Pancreas (tissue), 10 donors: ENCODE measurements at regions not wholly inside any gene's neighbourhood (a gene's known extent, or its start where the extent isn't known, plus 50 kb on each side); places are given as distances from the start of the nearest gene placed in this dataset.

ENCODE experiments used
- ATAC-seq, 4 donors: fragments of 200-7000 bp; cut with Tn5 transposase; one replicate each; pipeline versions ENCODE4 v1.8.0 to v1.9.1; 2020; ENCODE audit warnings: mild to moderate bottlenecking in 4 of 4, moderate library complexity in 4 of 4
- DNase-seq, 6 donors: peaks; one replicate each; pipeline ENCODE4 v3.0.0-alpha.2; 2020
- FAIRE-seq: peaks from 2 replicates; lab custom pipeline; 2012; peaks lifted over from hg19 to GRCh38; lab: Jason Lieb, UNC
- H3K27ac ChIP-seq, 4 donors: fragments of 200-600 bp; sonication (generic); 1 replicate in 3 of 4; 2 replicates in 1 of 4; pipeline versions ENCODE4 v1.5.0 to v1.8.0; 2020
- H3K27me3 ChIP-seq, 4 donors: fragments of 200-600 bp; one replicate each; pipeline ENCODE4 v1.8.0; 2021
- H3K36me3 ChIP-seq, 3 donors: fragments of 200-600 bp; sonication (generic) in 1 of 3; one replicate each; pipeline versions ENCODE4 v1.5.0 to v1.8.0; 2020 to 2021
- H3K4me1 ChIP-seq, 3 donors: fragments of 200-600 bp; one replicate each; pipeline ENCODE4 v1.8.0; 2021
- H3K4me3 ChIP-seq, 4 donors: fragments of 200-600 bp; sonication (generic) in 2 of 4; one replicate each; pipeline versions ENCODE4 v1.5.0 to v1.8.0; 2020 to 2021
- H3K9me3 ChIP-seq, 4 donors: fragments of 200-600 bp; one replicate each; pipeline ENCODE4 v1.8.0; 2021
- CTCF ChIP-seq, 4 donors: fragments of 200-600 bp; sonication (generic) in 3 of 4; IDR thresholded peaks; one replicate each; pipeline versions ENCODE4 v1.5.0 to v1.8.0; 2021; ENCODE audit warnings: antibody characterized with exemption in 4 of 4
- WGBS, 2 donors: extraction: QIAGEN DNeasy Blood & Tissue Kit; methylation state at CpG; one replicate each; pipeline ENCODE4 v1.1.7; 2013; 5-methylcytosine and 5-hydroxymethylcytosine counted together
- intact Hi-C, 3 donors: fragments of 100-400 bp; cut with DNase I; formaldehyde crosslinking; loops; one replicate each; pipeline versions ENCODE4 v1.11.1 to v1.14.2; 2022
- donor health status: healthy with polysubstance abuse.
- donor health status: DM: no; HTN: no; CAD: no; lungs with moderate emphysema.
- donor health status: DM: no; HTN: no; CAD: no.
- donor health status: control.
- donor health status: control.
- donor health status: Bipolar disorder and iron deficiency.
- donor health status: DM: yes; HTN: yes; CAD: no.
- donor health status: DM: no; HTN: no; CAD: no.
- donor health status: DM: no; HTN: no; CAD: no.
- donor health status: DM: yes; HTN: yes; CAD: no.

GRCh38 chr14:49984424-49984823 lies 91.5 kb downstream of the ARF6 start:
- no peak for TF ChIP-seq CTCF (IDR thresholded peaks at IDR 0.05)
- DNase-seq: no peak
- no peak for FAIRE-seq
- no peaks in the 10 kb centered on the region for H3K9me3 ChIP-seq
- no peak overlapping the region for H3K4me3 ChIP-seq
- peaks cover 0 to 25% (median 10%) of the 10 kb centered on the region in 3 donors for H3K4me1 ChIP-seq
- no peak overlapping the region for H3K27ac ChIP-seq
- no peaks in the 10 kb centered on the region for H3K36me3 ChIP-seq
- intact Hi-C loops: no loop called here
- no peak for ATAC-seq
- H3K27me3 ChIP-seq: no peaks in the 10 kb centered on the region
- WGBS, 2 donors: 79 to 92% methylated on average over 2 of the region's 2 CpGs

GRCh38 chr14:49986343-49987014 lies 93.6 kb downstream of the ARF6 start:
- ATAC-seq: peak in 2 of 4 donors; percentile 7 to 10
- no peak for DNase-seq
- peak overlapping the region; percentile 46 to 74 (median 71) for H3K27ac ChIP-seq
- H3K9me3 ChIP-seq: no peaks in the 10 kb centered on the region
- FAIRE-seq: no peak
- no peaks in the 10 kb centered on the region for H3K36me3 ChIP-seq
- intact Hi-C loops: no loop called here
- no peak overlapping the region for H3K4me3 ChIP-seq
- TF ChIP-seq CTCF (IDR thresholded peaks at IDR 0.05): no peak
- peaks cover 0 to 25% (median 12%) of the 10 kb centered on the region in 3 donors for H3K4me1 ChIP-seq
- H3K27me3 ChIP-seq: no peaks in the 10 kb centered on the region
- WGBS, 2 donors: 61% methylated on average over 6 of the region's 6 CpGs

GRCh38 chr14:49988080-49988990 lies 95.5 kb downstream of the ARF6 start:
- no peaks in the 10 kb centered on the region for H3K27me3 ChIP-seq
- H3K9me3 ChIP-seq: no peaks in the 10 kb centered on the region
- DNase-seq: no peak
- H3K4me1 ChIP-seq: peaks cover 0 to 25% (median 12%) of the 10 kb centered on the region in 3 donors
- peak overlapping the region in 2 of 4 donors; percentile 13 to 19 for H3K27ac ChIP-seq
- no peaks in the 10 kb centered on the region for H3K36me3 ChIP-seq
- TF ChIP-seq CTCF (IDR thresholded peaks at IDR 0.05): no peak
- intact Hi-C loops: no loop called here
- ATAC-seq: peak in 1 of 4 donors; percentile 13
- no peak for FAIRE-seq
- WGBS, 2 donors: 73 to 79% methylated on average over 9 of the region's 9 CpGs
- H3K4me3 ChIP-seq: no peak overlapping the region

GRCh38 chr14:49989966-49990365 lies 97.1 kb downstream of the ARF6 start:
- DNase-seq (no peak), FAIRE-seq (no peak), ATAC-seq (no peak)
- no peak overlapping the region for H3K4me3 ChIP-seq
- WGBS, 2 donors: 74 to 77% methylated on average over 2 of the region's 2 CpGs
- H3K27ac ChIP-seq: peak overlapping the region in 1 of 4 donors; percentile 50
- TF ChIP-seq CTCF (IDR thresholded peaks at IDR 0.05): no peak
- H3K27me3 ChIP-seq: no peaks in the 10 kb centered on the region
- peaks cover 0 to 25% (median 12%) of the 10 kb centered on the region in 3 donors for H3K4me1 ChIP-seq
- intact Hi-C loops: no loop called here
- no peaks in the 10 kb centered on the region for H3K36me3 ChIP-seq
- H3K9me3 ChIP-seq: no peaks in the 10 kb centered on the region
